ENCODE measurements at regions not wholly inside any gene's neighbourhood (a gene's known extent, or its start where the extent isn't known, plus 50 kb on each side); places are given as distances from the start of the nearest gene placed in this dataset.

GRCh38 chr1:221078260-221078965 lies 199.2 kb downstream of the HLX start:
- TF ChIP-seq GATA2 (IDR thresholded peaks at IDR 0.05; ENCODE audit: low read depth, low read length) (no peak), GATA3 (IDR thresholded peaks at IDR 0.05; ENCODE audit: low read depth, low read length) (no peak)

Measured in SH-SY5Y (cell line).